NCI-H446 (cell line): ENCODE measurements at regions not wholly inside any gene's neighbourhood (a gene's known extent, or its start where the extent isn't known, plus 50 kb on each side); places are given as distances from the start of the nearest gene placed in this dataset.
A peak's percentile ranks its signal among the peaks of the same experiment; 100 is the strongest.

ENCODE experiments used
- DNase-seq, 2 experiments: peaks; one replicate each; lab custom pipeline; 2025; lab: John Stamatoyannopoulos, UW

- no peak for DNase-seq
Observed at GRCh38 chr4:147054228-147054872, 108.7 kb upstream of the TTC29 start.

GRCh38 chr4:147056940-147057610 is 111.4 kb upstream of the TTC29 start:
- DNase-seq = no peak

- no peak for DNase-seq
Observed at GRCh38 chr4:147057611-147058190, 112.0 kb upstream of the TTC29 start.

- DNase-seq = no peak
Observed at GRCh38 chr4:147059064-147059731, 113.5 kb upstream of the TTC29 start.

GRCh38 chr4:147060151-147060931 is 114.7 kb upstream of the TTC29 start:
- DNase-seq = no peak

- DNase-seq = no peak
Observed at GRCh38 chr4:147064856-147065255, 119.2 kb upstream of the TTC29 start.

- no peak for DNase-seq
Observed at GRCh38 chr4:147068564-147068963, 122.9 kb upstream of the TTC29 start.

- DNase-seq = no peak
Observed at GRCh38 chr4:147071209-147071740, 125.6 kb upstream of the TTC29 start.

- DNase-seq = no peak
Observed at GRCh38 chr4:147076179-147076578, 130.5 kb upstream of the TTC29 start.

GRCh38 chr4:147076728-147077127 is 131.1 kb upstream of the TTC29 start:
- no peak for DNase-seq

GRCh38 chr4:147078362-147078761 is 132.7 kb upstream of the TTC29 start:
- DNase-seq = no peak

- peak in 1 of 2 experiments; percentile 5 for DNase-seq
Observed at GRCh38 chr4:147078875-147079658, 133.4 kb upstream of the TTC29 start.

- DNase-seq = no peak
Observed at GRCh38 chr4:147084861-147085260, 139.2 kb upstream of the TTC29 start.

GRCh38 chr4:147085781-147086180 is 140.1 kb upstream of the TTC29 start:
- DNase-seq = no peak

- no peak for DNase-seq
Observed at GRCh38 chr4:147088146-147088545, 142.5 kb upstream of the TTC29 start.

- no peak for DNase-seq
Observed at GRCh38 chr4:147090486-147090885, 144.8 kb upstream of the TTC29 start.

GRCh38 chr4:147093206-147093605 is 147.5 kb upstream of the TTC29 start:
- no peak for DNase-seq

- DNase-seq = no peak
Observed at GRCh38 chr4:147094238-147094637, 148.6 kb upstream of the TTC29 start.

- DNase-seq = peak in 1 of 2 experiments; percentile 41
Observed at GRCh38 chr4:147096667-147097604, 151.3 kb upstream of the TTC29 start.

GRCh38 chr4:147101678-147102077 is 156.0 kb upstream of the TTC29 start:
- no peak for DNase-seq
